Neural progenitor cell (in vitro differentiated cells): ENCODE measurements at regions not wholly inside any gene's neighbourhood (a gene's known extent, or its start where the extent isn't known, plus 50 kb on each side); places are given as distances from the start of the nearest gene placed in this dataset.

ENCODE experiments used
- EZH2 ChIP-seq: fragments of 200-600 bp; sonication (generic); IDR thresholded peaks from 2 replicates; pipeline ENCODE4 v1.6.1; 2017; ENCODE audit warnings: antibody characterized with exemption, mild to moderate bottlenecking, moderate library complexity
- TF ChIP-seq, protein P1 (sequence below): fragments of 200-600 bp; sonication (generic); IDR thresholded peaks from 2 replicates; pipeline ENCODE4 v1.5.1; 2017; ENCODE audit warnings: antibody characterized with exemption, mild to moderate bottlenecking

DNA sequence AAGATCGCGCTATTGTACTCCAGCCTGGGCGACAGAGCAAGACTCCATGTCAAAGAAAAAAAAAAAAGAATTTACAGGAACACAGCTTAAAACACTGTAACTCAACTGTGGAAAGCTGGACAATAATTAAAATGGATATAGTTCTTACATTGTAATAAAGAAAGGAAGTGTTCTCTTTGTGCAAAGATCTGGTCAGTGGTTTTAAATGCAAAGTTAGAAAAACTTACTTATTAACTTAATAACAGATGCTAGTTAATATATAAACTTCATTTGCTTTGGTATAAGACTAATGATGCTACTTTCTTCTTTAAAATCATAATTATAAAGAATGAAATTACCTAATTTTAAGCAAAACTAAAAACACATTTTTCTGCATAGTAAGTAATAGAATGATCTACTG is 2024.1 kb upstream of the TENM3 start:
- TF ChIP-seq, protein P1, sequence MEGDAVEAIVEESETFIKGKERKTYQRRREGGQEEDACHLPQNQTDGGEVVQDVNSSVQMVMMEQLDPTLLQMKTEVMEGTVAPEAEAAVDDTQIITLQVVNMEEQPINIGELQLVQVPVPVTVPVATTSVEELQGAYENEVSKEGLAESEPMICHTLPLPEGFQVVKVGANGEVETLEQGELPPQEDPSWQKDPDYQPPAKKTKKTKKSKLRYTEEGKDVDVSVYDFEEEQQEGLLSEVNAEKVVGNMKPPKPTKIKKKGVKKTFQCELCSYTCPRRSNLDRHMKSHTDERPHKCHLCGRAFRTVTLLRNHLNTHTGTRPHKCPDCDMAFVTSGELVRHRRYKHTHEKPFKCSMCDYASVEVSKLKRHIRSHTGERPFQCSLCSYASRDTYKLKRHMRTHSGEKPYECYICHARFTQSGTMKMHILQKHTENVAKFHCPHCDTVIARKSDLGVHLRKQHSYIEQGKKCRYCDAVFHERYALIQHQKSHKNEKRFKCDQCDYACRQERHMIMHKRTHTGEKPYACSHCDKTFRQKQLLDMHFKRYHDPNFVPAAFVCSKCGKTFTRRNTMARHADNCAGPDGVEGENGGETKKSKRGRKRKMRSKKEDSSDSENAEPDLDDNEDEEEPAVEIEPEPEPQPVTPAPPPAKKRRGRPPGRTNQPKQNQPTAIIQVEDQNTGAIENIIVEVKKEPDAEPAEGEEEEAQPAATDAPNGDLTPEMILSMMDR = no peak
- TF ChIP-seq EZH2 = no peak
